OCI-LY7 (cell line): ENCODE measurements at regions not wholly inside any gene's neighbourhood (a gene's known extent, or its start where the extent isn't known, plus 50 kb on each side); places are given as distances from the start of the nearest gene placed in this dataset.

ENCODE experiments used
- CTCF ChIP-seq: fragments of 200-600 bp; sonication (generic); conservative IDR thresholded peaks from 2 replicates; pipeline ENCODE4 v1.5.1; 2014; ENCODE audit warnings: mild to moderate bottlenecking, antibody characterized with exemption, low read length, moderate library complexity, mixed read lengths
- EZH2phosphoT487 ChIP-seq: fragments of 200-600 bp; sonication (generic); IDR thresholded peaks from 2 replicates; pipeline ENCODE4 v1.6.1; 2018; ENCODE audit warnings: low read depth, borderline replicate concordance, mild to moderate bottlenecking, mixed run types, antibody characterized with exemption, low read length, moderate library complexity, mixed read lengths

- TF ChIP-seq CTCF (no peak), EZH2phosphoT487 (no peak)
Measured at GRCh38 chr2:76298041-76298440, 587.3 kb upstream of the GCFC2 start.
